Large intestine (tissue), 3 donors: ENCODE measurements at regions not wholly inside any gene's neighbourhood (a gene's known extent, or its start where the extent isn't known, plus 50 kb on each side); places are given as distances from the start of the nearest gene placed in this dataset.

Experiments
- DNase-seq, 2 donors: peaks; one replicate each; pipeline versions ENCODE4 v3.0.0 to v3.0.0-alpha.2; 2013
- H3K27ac ChIP-seq: one replicate; pipeline ENCODE4 v1.5.1; 2013; ENCODE audit warnings: low read length
- H3K27me3 ChIP-seq: 2 replicates; pipeline ENCODE4 v1.6.1; 2013; ENCODE audit warnings: low read length; ENCODE audit not compliant: control insufficient read depth, insufficient read depth
- H3K36me3 ChIP-seq: 2 replicates; pipeline ENCODE4 v1.6.1; 2013; ENCODE audit warnings: low read length; ENCODE audit not compliant: control insufficient read depth, insufficient read depth
- H3K4me1 ChIP-seq: one replicate; pipeline ENCODE4 v1.6.1; 2013; ENCODE audit warnings: low read length; ENCODE audit not compliant: control insufficient read depth, insufficient read depth
- H3K4me3 ChIP-seq: one replicate; pipeline ENCODE4 v1.5.1; 2013; ENCODE audit warnings: low read length
- H3K9me3 ChIP-seq: one replicate; pipeline ENCODE4 v1.6.1; 2013; ENCODE audit warnings: mild to moderate bottlenecking, low read depth, low read length, moderate library complexity; ENCODE audit not compliant: control insufficient read depth
- WGBS: methylation state at CpG from one replicate; pipeline ENCODE4 v1.1.5; 2013; ENCODE audit warnings: low lambda C conversion rate; ENCODE audit not compliant: insufficient coverage; 5-methylcytosine and 5-hydroxymethylcytosine counted together

GRCh38 chr14:101230161-101230850 lies 326.8 kb upstream of the RTL1 start:
- WGBS: 80% methylated on average over 2 of the region's 15 CpGs
- Histone ChIP-seq H3K9me3 (peaks cover 17% of the 10 kb centered on the region), H3K4me1 (peaks cover 40% of the 10 kb centered on the region), H3K36me3 (no peaks in the 10 kb centered on the region), H3K27me3 (no peaks in the 10 kb centered on the region), H3K4me3 (no peak overlapping the region), H3K27ac (no peak overlapping the region)
- DNase-seq: no peak

GRCh38 chr14:101230851-101231550 lies 327.5 kb upstream of the RTL1 start:
- no peaks in the 10 kb centered on the region for H3K27me3 ChIP-seq
- WGBS: no CpG with 5 or more reads among the region's 5 CpGs
- no peak overlapping the region for H3K27ac ChIP-seq
- no peaks in the 10 kb centered on the region for H3K36me3 ChIP-seq
- peaks cover 40% of the 10 kb centered on the region for H3K4me1 ChIP-seq
- no peak for DNase-seq
- H3K4me3 ChIP-seq: no peak overlapping the region
- peaks cover 17% of the 10 kb centered on the region for H3K9me3 ChIP-seq

GRCh38 chr14:101231828-101232227 lies 328.3 kb upstream of the RTL1 start:
- no peak overlapping the region for H3K27ac ChIP-seq
- no peaks in the 10 kb centered on the region for H3K36me3 ChIP-seq
- no peak for DNase-seq
- peaks cover 36% of the 10 kb centered on the region for H3K4me1 ChIP-seq
- no peaks in the 10 kb centered on the region for H3K27me3 ChIP-seq
- no CpG with 5 or more reads among the region's 4 CpGs for WGBS
- H3K9me3 ChIP-seq: peaks cover 16% of the 10 kb centered on the region
- H3K4me3 ChIP-seq: no peak overlapping the region

GRCh38 chr14:101232340-101233020 lies 328.8 kb upstream of the DIO3 start:
- WGBS: no CpG with 5 or more reads among the region's 21 CpGs

GRCh38 chr14:101233021-101233366 lies 328.3 kb upstream of the DIO3 start:
- H3K27ac ChIP-seq: no peak overlapping the region
- H3K27me3 ChIP-seq: no peaks in the 10 kb centered on the region
- H3K4me3 ChIP-seq: no peak overlapping the region
- H3K9me3 ChIP-seq: peaks cover 6% of the 10 kb centered on the region
- no peaks in the 10 kb centered on the region for H3K36me3 ChIP-seq
- DNase-seq: no peak
- no CpG with 5 or more reads among the region's 15 CpGs for WGBS
- peaks cover 33% of the 10 kb centered on the region for H3K4me1 ChIP-seq

More at GRCh38 chr14:101232340-101233020, 328.8 kb upstream of the DIO3 start:
- Histone ChIP-seq H3K9me3 (peaks cover 10% of the 10 kb centered on the region), H3K4me1 (peaks cover 33% of the 10 kb centered on the region), H3K27me3 (no peaks in the 10 kb centered on the region), H3K36me3 (no peaks in the 10 kb centered on the region), H3K27ac (no peak overlapping the region), H3K4me3 (no peak overlapping the region)
- DNase-seq: no peak

- Histone ChIP-seq H3K4me3 (no peak overlapping the region), H3K9me3 (peaks cover 5% of the 10 kb centered on the region), H3K4me1 (peaks cover 33% of the 10 kb centered on the region), H3K27ac (no peak overlapping the region), H3K36me3 (no peaks in the 10 kb centered on the region), H3K27me3 (no peaks in the 10 kb centered on the region)
- no CpG with 5 or more reads among the region's 12 CpGs for WGBS
- no peak for DNase-seq
Observed at GRCh38 chr14:101233391-101233790, 327.9 kb upstream of the DIO3 start.

GRCh38 chr14:101233808-101234207 lies 327.5 kb upstream of the DIO3 start:
- DNase-seq: no peak
- no CpG with 5 or more reads among the region's 7 CpGs for WGBS
- Histone ChIP-seq H3K9me3 (peaks cover 5% of the 10 kb centered on the region), H3K27ac (no peak overlapping the region), H3K36me3 (no peaks in the 10 kb centered on the region), H3K4me3 (no peak overlapping the region), H3K27me3 (no peaks in the 10 kb centered on the region), H3K4me1 (peaks cover 35% of the 10 kb centered on the region)

- Histone ChIP-seq H3K27me3 (no peaks in the 10 kb centered on the region), H3K27ac (no peak overlapping the region), H3K36me3 (no peaks in the 10 kb centered on the region), H3K4me3 (no peak overlapping the region), H3K9me3 (peaks cover 5% of the 10 kb centered on the region), H3K4me1 (peaks cover 38% of the 10 kb centered on the region)
- DNase-seq: peak in 1 of 2 donors; percentile 79
- no CpG with 5 or more reads among the region's 23 CpGs for WGBS
Observed at GRCh38 chr14:101234244-101234937, 326.9 kb upstream of the DIO3 start.

- H3K27me3 ChIP-seq: no peaks in the 10 kb centered on the region
- no peaks in the 10 kb centered on the region for H3K36me3 ChIP-seq
- peaks cover 5% of the 10 kb centered on the region for H3K9me3 ChIP-seq
- H3K4me3 ChIP-seq: no peak overlapping the region
- WGBS: 100% methylated on average over 2 of the region's 12 CpGs
- peak in 1 of 2 donors; percentile 62 for DNase-seq
- H3K4me1 ChIP-seq: peaks cover 38% of the 10 kb centered on the region
- no peak overlapping the region for H3K27ac ChIP-seq
Observed at GRCh38 chr14:101234999-101235334, 326.3 kb upstream of the DIO3 start.

- Histone ChIP-seq H3K36me3 (no peaks in the 10 kb centered on the region), H3K27ac (no peak overlapping the region), H3K4me1 (peaks cover 38% of the 10 kb centered on the region), H3K4me3 (no peak overlapping the region), H3K27me3 (no peaks in the 10 kb centered on the region), H3K9me3 (peaks cover 5% of the 10 kb centered on the region)
- DNase-seq: peak; percentile 59 to 67
- WGBS: no CpG with 5 or more reads among the region's 16 CpGs
Observed at GRCh38 chr14:101235335-101236103, 325.8 kb upstream of the DIO3 start.
